ENCODE measurements at regions not wholly inside any gene's neighbourhood (a gene's known extent, or its start where the extent isn't known, plus 50 kb on each side); places are given as distances from the start of the nearest gene placed in this dataset.
"Not testable (repeated sequence)": the region's sequence is repeated elsewhere in the genome, so short reads cannot be mapped to it uniquely, and the experiment has no call there.

DNA sequence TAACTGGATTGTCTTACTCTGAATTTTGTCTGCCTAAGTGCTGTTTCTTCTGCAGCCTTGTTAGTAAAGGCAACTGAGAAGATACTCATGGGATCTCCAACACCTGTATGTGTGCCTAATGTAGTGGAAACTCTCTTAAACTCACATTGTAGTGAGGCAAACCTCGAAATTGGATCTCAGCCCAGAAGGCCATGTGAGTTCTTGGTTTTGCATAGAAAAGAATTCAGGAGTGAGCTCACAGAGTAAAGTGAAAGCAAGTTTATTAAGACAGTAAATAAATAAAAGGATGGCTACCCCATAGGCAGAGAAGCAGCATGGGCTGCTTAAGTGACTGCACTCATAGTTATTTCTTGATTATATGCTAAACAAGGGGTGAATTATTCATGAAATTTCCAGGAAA is 1344.7 kb downstream of the NCAM2 start:
- in situ Hi-C loops (cut with MboI; ENCODE audit: low pct_unique_long_range_greater_than_20kb, low sequenced_read_pairs): no loop called here
- no peak for DNase-seq

DNA sequence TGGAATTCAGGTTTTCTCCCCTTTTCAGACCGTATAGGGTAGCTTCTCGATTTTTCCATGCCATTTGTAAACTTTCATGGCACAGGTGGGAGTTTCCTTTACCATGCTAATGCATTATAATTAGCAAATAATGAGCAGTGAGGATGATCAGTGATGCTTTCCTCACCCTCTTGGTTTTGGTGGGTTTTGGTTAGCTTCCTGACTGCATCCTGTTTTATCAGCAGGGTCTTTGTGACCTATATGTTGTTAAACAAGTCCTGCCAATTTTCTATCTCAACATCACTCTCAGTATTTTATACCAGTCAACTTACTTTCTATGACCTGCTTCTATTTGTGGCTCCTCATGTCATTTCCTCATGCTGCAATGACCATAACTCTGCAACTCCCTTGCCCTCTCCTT is 1345.1 kb downstream of the NCAM2 start:
- in situ Hi-C loops (cut with MboI; ENCODE audit: low pct_unique_long_range_greater_than_20kb, low sequenced_read_pairs): no loop called here
- DNase-seq: no peak

DNA sequence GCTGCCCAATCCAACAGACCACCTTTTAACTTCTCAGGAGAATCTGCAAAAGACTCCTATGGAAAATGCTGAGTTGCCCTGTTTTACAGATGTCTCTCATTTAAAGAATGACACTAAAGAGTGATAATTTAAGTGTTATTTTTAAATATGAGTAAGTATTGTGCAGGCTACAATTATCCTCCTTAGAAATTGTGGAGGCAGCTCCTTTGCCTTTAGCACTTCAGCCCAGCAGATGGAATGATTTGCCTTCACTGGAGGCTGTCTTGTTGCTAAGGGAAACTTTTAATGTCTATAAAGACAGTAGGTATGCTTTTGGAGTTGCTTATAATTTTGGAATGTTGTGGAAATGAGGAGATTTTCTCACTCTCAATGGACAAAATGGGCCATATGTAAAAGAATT is 1345.5 kb downstream of the NCAM2 start:
- in situ Hi-C loops (cut with MboI; ENCODE audit: low pct_unique_long_range_greater_than_20kb, low sequenced_read_pairs): no loop called here
- no peak for DNase-seq

DNA sequence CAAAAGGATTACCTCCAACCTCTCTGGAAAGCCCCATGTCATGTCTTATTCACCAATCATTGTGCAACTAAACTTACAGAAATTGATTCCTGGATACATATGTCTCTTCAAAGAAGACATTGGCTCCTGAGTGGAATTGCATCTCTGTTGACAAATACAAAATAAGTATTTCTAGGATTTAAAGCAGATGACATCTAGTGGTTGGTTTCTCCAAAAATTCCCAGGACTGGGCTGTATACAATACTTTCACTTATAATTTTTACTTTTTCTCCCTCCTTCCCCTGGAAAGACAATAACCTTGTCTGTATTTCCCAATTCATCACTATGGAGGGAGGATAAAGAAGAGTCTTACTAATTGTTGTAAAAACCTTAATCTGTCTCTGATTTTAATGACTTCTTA is 1347.4 kb downstream of the NCAM2 start:
- in situ Hi-C loops (cut with MboI; ENCODE audit: low pct_unique_long_range_greater_than_20kb, low sequenced_read_pairs): no loop called here
- no peak for DNase-seq

DNA sequence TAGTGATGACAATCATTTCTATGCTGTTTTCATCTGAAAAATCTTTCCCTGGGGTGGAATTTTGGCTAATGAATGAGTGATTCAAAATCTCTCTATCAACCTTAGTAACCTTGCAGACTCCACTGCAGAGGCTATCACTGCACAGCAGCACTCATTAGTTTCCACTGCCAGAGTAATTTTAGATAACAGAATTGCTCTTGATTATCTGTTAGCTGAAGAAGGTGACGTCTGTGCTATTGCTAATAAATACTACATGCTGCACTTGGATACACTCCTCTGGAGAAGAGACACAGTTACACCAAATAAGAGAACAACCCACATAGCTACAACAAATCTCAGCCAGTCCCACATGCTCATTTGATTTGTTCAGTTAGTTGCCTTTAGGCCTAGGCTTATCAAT is 1348.4 kb downstream of the NCAM2 start:
- in situ Hi-C loops (cut with MboI; ENCODE audit: low pct_unique_long_range_greater_than_20kb, low sequenced_read_pairs): no loop called here
- no peak for DNase-seq

GRCh38 chr21:22351076-22351475 is 1352.9 kb downstream of the NCAM2 start:
- DNase-seq: no peak
- in situ Hi-C loops (cut with MboI; ENCODE audit: low pct_unique_long_range_greater_than_20kb, low sequenced_read_pairs): no loop called here

DNA sequence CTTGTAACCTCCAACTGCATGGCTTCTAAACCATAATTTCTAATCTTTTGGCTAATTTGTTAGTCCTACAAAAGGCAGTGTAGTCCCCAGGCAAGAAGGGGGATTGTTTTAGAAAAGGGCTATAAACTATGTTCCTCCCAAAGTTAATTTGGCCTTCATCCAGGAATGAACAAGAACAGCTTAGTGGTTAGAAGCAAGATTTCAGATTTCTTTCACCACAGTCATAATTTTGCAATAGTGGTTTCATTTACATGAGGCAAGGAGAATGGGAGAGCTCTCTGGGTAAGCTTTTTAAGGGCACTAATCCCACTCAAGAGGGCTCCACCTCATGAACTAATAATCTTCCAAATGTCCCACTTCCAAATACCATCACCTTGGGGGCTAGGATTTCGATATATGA is 1353.9 kb downstream of the NCAM2 start:
- in situ Hi-C loops (cut with MboI; ENCODE audit: low pct_unique_long_range_greater_than_20kb, low sequenced_read_pairs): no loop called here
- no peak for DNase-seq

GRCh38 chr21:22355949-22356348 is 1357.7 kb downstream of the NCAM2 start:
- DNase-seq: no peak
- in situ Hi-C loops (cut with MboI; ENCODE audit: low pct_unique_long_range_greater_than_20kb, low sequenced_read_pairs): no loop called here

- in situ Hi-C loops (cut with MboI; ENCODE audit: low pct_unique_long_range_greater_than_20kb, low sequenced_read_pairs): no loop called here
- no peak for DNase-seq
Measured at GRCh38 chr21:22356663-22357062, 1358.5 kb downstream of the NCAM2 start.

GRCh38 chr21:22359599-22359998 is 1361.4 kb downstream of the NCAM2 start:
- DNase-seq; in situ Hi-C loops (cut with MboI; ENCODE audit: low pct_unique_long_range_greater_than_20kb, low sequenced_read_pairs): not testable (repeated sequence)

GRCh38 chr21:22363504-22363903 is 1365.3 kb downstream of the NCAM2 start:
- in situ Hi-C loops (cut with MboI; ENCODE audit: low pct_unique_long_range_greater_than_20kb, low sequenced_read_pairs): no loop called here
- DNase-seq: no peak

DNA sequence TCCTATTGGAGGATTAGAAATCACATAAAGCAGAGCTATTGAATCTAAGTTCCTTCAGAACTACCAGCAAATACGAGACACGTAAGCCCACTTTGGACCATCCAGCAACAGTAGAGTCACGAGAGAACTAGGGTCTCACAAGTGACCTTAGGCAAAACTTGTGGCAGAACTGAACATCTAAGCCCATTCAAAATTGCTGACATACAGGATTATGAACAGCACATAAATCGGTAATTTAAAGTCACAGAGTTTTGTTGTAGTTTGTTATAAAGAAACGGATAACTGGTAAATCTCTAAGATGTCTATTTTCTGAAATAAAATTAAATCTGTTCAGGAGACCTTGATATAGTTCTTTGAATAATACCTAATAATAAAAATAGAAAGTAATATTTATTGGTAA is 1366.0 kb downstream of the NCAM2 start:
- in situ Hi-C loops (cut with MboI; ENCODE audit: low pct_unique_long_range_greater_than_20kb, low sequenced_read_pairs): no loop called here
- DNase-seq: no peak

GRCh38 chr21:22374218-22374969 is 1376.2 kb downstream of the NCAM2 start:
- DNase-seq: no peak
- in situ Hi-C loops (cut with MboI; ENCODE audit: low pct_unique_long_range_greater_than_20kb, low sequenced_read_pairs): no loop called here

DNA sequence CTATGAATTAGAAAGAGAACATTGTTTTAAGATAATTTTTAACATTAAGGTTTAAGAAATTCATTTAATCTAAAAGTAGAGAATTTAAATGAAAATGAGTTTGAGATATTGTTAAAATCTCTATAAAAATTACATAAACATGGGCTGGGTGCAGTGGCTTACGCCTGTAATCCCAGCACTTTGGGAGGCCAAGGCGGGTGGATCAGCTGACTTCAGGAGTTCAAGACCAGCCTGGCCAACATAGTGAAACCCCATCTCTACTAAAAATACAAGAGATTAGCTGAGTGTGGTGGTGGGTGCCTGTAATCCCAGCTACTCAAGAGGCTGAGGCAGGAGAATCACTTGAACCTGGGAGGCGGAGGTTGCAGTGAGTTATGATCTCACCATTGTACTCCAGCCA is 1379.6 kb downstream of the NCAM2 start:
- DNase-seq; in situ Hi-C loops (cut with MboI; ENCODE audit: low pct_unique_long_range_greater_than_20kb, low sequenced_read_pairs): not testable (repeated sequence)

DNA sequence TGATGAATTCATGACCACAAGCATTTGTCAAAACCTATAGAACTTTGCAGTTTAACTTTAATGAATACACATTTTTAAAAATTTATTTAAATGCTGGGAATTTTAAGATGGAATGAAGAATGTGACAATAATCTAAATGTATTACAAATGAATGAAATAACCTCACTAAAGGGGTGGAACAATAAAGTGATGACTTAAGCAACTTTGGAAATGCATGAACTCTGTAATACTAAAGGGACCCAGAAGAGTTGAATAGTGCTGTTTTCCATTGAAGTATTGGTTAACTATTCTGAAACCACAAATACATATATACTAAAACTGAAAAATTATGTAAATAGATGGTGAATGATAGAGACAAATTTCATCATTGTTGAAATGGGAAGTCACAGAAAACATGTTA is 1395.1 kb downstream of the NCAM2 start:
- no peak for DNase-seq
- in situ Hi-C loops (cut with MboI; ENCODE audit: low pct_unique_long_range_greater_than_20kb, low sequenced_read_pairs): no loop called here

- DNase-seq: no peak
- in situ Hi-C loops (cut with MboI; ENCODE audit: low pct_unique_long_range_greater_than_20kb, low sequenced_read_pairs): no loop called here
Measured at GRCh38 chr21:22395965-22396364, 1397.8 kb downstream of the NCAM2 start.

- in situ Hi-C loops (cut with MboI; ENCODE audit: low pct_unique_long_range_greater_than_20kb, low sequenced_read_pairs): no loop called here
Measured at GRCh38 chr21:22399681-22400514, 1401.7 kb downstream of the NCAM2 start.

GRCh38 chr21:22409571-22409970 is 1411.4 kb downstream of the NCAM2 start:
- in situ Hi-C loops (cut with MboI; ENCODE audit: low pct_unique_long_range_greater_than_20kb, low sequenced_read_pairs): no loop called here
- DNase-seq: no peak

More at GRCh38 chr21:22399681-22400514, 1401.7 kb downstream of the NCAM2 start:
- DNase-seq: no peak

DNA sequence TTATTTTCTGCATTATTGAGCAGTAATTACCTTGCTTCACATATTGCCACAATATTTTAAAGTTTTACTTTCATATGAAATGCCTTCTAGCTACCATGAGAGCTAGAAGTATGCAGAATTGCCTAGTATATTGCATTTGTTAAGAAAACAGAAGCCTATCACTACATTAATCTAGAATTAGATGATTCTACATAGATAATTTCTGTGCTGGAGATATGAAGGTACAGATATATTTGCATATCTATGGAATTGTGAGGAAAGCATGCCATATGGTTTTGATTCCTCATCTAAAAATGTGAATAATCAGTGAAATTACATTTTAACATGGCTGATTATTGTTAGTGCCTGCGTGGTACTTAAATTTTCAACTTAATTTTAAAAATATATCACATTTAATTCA is 1418.3 kb downstream of the NCAM2 start:
- no peak for DNase-seq

GRCh38 chr21:22421416-22422180 is 1423.4 kb downstream of the NCAM2 start:
- in situ Hi-C loops (cut with MboI; ENCODE audit: low pct_unique_long_range_greater_than_20kb, low sequenced_read_pairs): no loop called here
- DNase-seq: peak; percentile 37

More for the DNA sequence above, 1418.3 kb downstream of the NCAM2 start:
- in situ Hi-C loops (cut with MboI; ENCODE audit: low pct_unique_long_range_greater_than_20kb, low sequenced_read_pairs): no loop called here
